ENCODE measurements at regions not wholly inside any gene's neighbourhood (a gene's known extent, or its start where the extent isn't known, plus 50 kb on each side); places are given as distances from the start of the nearest gene placed in this dataset.

DNA sequence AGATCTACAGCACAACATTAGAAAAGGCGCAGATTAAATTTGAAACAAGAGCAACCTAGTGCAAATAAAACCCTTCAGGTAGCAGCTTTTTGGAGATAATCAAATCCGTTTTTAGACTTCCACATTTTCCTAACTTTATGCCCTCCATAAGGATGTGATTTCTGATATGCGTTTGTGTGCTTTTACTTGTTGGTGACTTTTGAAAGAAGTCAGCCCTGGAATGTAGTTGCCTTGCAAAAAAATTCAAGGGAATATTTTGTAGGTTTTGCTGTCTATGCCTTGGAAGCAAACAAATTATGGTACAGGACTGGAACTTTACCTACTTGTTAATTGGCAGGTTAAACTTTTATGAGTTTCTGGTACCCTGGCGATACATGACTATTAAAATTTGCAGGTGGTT lies 86.7 kb upstream of the HDAC9 start:
- no peak for DNase-seq (ENCODE audit: low read depth in 3 of 3)

DNA sequence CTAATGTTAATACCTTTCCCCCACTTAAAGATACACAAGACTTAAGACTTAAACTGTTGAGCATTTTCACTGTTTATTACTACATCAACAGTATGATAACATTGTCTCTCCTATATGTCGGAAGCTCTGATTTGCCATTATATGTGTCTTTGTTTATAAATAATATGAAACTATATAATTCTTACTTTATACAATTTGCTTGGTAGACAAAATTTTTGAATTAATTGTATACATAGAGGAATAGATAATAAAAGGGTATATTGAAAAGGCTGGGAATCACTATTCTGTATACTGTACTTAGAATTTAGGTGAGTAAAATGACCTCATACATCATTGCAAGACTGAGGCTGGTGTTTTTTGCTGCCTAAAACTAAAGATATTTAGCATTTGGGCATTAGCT lies 82.1 kb upstream of the HDAC9 start:
- no peak for DNase-seq (ENCODE audit: low read depth in 3 of 3)

DNA sequence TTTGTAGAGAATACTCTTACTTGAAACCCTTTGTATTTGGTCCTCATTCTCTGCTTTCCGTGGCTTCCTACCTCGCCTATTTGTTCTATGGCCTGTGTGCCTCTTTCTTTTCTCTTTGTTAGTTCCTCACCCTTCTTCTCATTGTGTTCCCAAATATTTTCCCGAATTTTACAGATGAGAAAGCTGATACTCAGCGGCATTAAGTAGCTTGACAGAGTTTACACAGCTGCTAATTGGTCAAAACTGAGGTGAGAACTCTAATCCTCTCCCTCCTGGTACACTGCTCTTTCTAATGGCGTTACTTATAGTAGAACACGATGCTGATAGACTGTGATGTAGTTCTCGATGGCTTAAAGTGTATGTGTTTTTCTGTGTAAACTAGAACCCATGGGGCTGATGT lies 80.7 kb upstream of the HDAC9 start:
- no peak for DNase-seq (ENCODE audit: low read depth in 3 of 3)

GRCh38 chr7:18416988-18417387 lies 78.6 kb upstream of the HDAC9 start:
- no peak for DNase-seq (ENCODE audit: low read depth in 3 of 3)

DNA sequence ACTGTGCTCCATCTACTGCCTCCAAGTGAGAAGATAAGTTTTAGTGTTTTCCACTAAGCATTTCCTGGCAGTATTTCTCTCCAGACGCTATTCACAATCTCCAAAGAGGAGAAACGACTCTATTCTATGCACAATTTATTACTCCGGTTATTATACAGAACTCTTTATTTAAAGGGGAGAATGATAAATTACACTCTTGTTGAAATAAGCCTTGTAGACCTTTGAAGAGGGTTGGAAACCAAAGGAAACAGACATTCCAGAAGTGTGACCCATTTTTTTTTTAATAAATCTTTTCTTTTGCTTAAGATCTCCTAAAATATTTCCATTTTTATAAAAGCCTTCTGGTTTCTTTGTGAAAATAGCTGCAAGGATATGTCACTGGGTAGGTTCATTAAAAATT lies 76.1 kb upstream of the HDAC9 start:
- no peak for DNase-seq (ENCODE audit: low read depth in 3 of 3)

GRCh38 chr7:18420108-18420507 lies 75.4 kb upstream of the HDAC9 start:
- no peak for DNase-seq (ENCODE audit: low read depth in 3 of 3)

- no peak for DNase-seq (ENCODE audit: low read depth in 3 of 3)
Measured at GRCh38 chr7:18420748-18421147, 74.8 kb upstream of the HDAC9 start.

DNA sequence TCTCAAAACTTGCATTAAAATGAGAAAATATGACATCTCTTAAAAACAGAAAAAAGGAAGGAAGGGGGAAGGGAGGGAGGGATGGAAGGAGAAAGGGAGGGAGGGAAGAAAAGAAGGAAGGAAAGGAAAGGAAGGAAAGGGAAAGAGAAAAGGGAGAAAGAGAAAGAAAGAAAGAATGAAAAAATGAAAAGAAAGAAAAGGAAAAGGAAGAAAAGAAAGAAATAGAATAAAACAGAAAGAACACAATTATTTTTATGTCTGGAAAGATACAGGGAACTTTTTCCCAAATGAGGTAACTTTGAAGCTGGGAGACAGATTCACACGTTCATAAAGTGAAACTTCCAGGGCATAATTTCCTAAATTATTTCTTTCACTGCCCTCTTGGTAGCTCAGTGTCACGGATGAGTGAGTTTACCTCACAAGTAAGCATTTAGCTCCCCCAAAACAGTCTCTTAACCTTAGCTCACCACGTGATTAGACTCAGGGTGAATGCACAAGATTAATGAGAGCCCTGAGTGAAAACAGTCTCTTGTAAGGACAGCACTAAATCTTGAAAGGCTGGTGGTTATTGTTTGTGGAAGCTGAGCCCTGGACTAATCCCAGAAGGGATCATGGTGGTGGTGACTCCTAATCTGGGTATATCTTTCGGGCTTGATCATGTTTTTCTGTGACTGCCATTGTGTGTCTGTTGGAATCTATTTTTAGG lies 74.1 kb upstream of the HDAC9 start:
- no peak for DNase-seq (ENCODE audit: low read depth in 3 of 3)

GRCh38 chr7:18425227-18425626 lies 70.3 kb upstream of the HDAC9 start:
- no peak for DNase-seq (ENCODE audit: low read depth in 3 of 3)

GRCh38 chr7:18425838-18426445 lies 69.6 kb upstream of the HDAC9 start:
- no peak for DNase-seq (ENCODE audit: low read depth in 3 of 3)

- DNase-seq (ENCODE audit: low read depth in 3 of 3) = no peak
Measured at GRCh38 chr7:18426564-18427226, 68.9 kb upstream of the HDAC9 start.

DNA sequence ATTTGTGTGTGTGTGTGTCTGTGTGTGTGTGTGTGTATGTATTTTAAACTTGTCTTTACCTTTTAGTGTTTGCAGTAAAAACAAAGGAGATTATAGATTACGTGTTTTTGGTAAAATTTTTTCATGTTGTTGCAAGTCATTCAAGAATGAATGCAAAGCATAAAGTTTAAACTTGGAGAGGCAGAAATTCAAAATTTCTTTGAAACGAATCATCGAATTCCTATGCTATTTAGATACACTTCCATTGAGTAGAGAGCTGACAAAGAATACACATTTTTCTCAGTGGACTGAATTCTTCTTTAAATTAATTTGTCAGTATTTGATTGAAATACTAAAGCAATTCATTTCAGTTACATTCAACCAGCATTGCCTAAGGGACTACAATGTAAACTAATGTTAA lies 66.0 kb upstream of the HDAC9 start:
- DNase-seq (ENCODE audit: low read depth in 3 of 3) = no peak

DNA sequence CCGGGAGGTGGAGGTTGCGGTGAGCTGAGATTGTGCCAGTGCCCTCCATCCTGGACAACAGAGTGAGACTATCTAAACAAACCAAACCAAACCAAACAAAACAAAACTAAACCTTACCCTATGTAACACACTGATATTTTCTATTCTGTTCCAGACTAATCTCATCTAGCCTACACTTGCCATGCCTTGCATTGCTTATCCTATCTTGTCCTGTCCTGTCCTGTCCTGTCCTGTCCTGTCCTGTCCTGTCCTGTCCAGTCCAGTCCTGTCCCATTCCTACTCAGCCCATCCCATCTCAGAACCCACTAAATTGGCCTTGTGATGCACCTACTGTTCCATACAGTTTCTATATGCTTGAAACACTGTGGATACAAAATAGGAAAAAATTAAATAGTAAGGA lies 64.7 kb upstream of the HDAC9 start:
- DNase-seq (ENCODE audit: low read depth in 3 of 3) = no peak

DNA sequence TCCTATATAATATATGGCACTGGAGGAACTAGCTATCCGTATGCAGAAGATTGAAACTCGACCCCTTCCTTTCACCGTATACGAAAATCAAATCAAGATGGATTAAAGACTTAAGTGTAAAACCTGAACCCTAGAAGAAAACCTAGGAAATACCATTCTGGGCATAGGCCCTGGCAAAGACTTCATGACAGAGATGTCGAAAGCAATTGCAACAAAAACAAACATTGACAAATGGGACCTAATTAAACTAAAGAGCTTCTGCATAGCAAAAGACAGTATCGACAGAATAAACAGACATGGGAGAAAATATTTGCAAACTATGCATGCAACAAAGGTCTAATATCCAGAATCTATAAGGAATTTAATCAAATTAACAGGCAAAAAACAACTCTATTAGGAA lies 61.4 kb upstream of the HDAC9 start:
- DNase-seq (ENCODE audit: low read depth in 3 of 3) = no peak

GRCh38 chr7:18437101-18437500 lies 58.4 kb upstream of the HDAC9 start:
- DNase-seq (ENCODE audit: low read depth in 3 of 3) = no peak

DNA sequence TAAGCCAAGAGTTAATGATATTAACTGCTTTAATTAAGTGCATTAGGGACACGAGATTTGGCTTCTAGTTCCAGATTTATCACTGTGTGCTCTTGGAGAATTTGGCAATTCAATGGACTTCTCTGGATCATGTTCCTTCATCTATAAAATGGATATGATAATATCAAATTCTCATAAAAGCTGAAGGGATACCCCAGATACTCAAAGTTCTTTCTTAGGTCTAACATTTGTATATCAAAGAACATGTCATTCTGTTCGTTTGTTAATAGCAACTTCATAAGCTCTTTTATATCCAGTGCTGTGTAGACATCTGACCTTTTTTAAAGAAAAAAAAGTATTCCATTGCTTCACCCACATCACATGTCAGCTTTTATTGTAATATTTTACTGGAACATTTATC lies 54.6 kb upstream of the HDAC9 start:
- no peak for DNase-seq (ENCODE audit: low read depth in 3 of 3)

- DNase-seq (ENCODE audit: low read depth in 3 of 3) = no peak
Measured at GRCh38 chr7:18444826-18445225, 50.7 kb upstream of the HDAC9 start.

GRCh38 chr7:18445483-18445882 lies 50.1 kb upstream of the HDAC9 start:
- no peak for DNase-seq (ENCODE audit: low read depth in 3 of 3)
